ENCODE measurements at regions not wholly inside any gene's neighbourhood (a gene's known extent, or its start where the extent isn't known, plus 50 kb on each side); places are given as distances from the start of the nearest gene placed in this dataset.
A peak's percentile ranks its signal among the peaks of the same experiment; 100 is the strongest.

DNA sequence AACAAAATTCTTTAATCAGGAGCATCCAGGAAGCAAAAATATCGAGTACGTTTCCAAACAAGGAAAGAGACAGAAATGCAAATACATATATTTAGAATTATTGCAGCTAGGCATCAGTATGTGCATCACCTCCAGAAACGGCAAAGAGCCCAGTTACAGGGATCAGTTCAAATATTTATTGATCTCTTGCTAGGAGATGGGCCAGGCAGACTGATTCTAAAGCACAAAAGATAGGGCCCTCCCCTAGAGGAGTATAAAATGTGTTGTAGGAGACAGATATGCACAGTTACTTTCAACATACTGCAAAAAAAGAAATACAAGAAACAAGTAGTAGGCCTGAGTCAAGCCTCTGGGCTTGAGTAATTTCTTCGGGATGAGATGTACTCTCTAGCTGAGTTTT is 80.7 kb upstream of the NHSL1 start:
- no peak for DNase-seq

DNA sequence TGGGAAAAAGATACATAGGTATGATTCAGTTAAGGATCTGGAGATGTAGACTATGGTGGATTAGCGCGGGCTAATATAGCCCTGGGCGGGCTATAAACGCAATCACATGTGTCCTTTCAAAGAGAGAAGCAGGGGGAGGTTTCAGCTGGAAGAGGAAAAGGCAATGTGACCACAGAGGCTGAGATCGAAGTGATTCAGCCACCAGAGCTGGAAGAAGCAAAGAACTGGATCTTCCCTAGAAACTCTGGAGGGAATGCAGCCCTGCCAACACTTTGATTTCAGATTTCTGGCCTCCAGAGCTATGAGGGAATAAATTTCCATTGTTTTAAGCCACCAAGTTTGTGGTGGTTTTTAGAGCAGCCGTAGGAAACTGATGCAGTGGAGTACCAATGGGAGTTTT is 81.5 kb upstream of the NHSL1 start:
- no peak for DNase-seq

- no peak for DNase-seq
These were observed 83.3 kb upstream of the NHSL1 start for GRCh38 chr6:138582573-138582972.

DNA sequence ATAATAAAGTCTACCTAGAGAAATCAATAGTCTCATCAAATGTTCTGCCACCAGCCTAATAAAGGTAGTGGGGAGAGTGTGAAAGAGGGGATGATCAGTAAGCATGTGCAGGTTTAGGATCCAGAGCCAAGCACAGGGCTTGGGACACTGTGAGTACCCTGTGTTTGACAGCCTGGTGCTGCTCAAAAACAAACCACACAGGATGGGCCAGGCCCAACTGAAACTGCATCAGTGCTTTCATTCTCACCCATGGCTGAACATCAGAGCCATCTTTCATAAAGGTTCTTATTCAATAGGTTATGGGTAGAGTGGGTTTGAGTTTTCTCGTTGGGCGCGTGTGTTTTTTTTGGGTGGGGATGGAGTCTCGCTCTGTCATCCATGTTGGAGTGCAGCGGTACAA is 87.3 kb upstream of the NHSL1 start:
- DNase-seq: no peak

- DNase-seq: peak; percentile 54 to 68
These were observed 89.6 kb upstream of the NHSL1 start for GRCh38 chr6:138588805-138589434.

DNA sequence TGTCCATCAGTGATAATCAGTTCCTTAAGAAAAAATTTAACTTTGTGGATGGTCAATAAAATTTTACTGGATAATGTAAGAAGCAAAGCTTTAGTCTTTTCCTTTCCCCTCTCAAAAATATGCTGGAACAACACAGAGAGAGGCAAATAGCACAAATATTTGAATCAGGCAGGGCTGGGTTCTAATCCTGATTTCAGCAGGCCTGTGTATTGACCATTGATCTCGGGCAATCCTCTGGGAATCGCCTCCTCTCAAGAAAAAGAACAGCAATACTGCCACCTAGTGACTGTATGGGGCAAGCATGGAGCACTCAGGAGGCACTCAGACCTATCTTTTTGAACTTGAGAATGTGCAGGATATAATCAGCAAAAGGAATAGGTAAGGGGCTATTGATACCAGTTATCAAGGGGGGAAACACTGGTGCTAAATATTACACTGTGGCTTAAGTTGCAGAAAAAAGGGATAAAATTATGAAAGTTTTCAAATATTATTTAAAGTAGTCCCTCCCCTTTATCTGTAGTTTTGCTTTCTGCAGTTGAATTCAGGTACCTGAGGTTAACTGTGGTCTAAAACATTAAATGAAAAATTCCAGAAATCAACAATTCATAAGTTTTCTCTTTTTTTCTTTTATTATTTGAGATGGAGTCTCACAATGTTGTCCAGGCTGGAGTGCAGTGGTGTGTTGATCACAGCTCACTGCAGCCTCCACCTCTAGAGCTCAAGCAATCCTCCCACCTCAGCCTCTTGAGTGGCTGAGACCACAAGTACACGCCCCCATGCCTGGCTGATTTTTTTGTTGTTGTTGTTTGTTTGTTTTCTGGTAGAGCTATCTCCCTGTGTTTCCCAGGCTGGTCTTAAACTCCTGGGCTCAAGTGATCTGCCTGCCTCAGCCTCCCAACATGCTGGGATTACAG is 91.8 kb upstream of the NHSL1 start:
- DNase-seq: peak; percentile 32 to 55

DNA sequence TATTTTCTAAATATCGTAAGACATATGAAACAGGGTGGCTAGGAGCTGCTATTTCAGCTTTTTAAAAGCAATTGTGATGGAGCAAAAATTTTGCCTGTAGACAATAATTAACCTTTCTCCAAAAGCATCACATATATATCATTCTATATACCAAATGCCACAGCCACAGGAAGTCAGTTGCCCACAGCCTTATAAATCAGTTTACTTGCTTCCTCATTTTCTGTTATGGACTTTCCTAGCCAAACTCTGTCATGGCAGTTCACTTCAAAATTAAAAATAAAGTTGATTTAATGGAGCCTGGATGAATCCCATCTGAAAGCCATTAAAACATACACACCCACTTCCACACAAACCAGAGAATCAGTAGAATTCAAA is 93.4 kb upstream of the NHSL1 start:
- DNase-seq: no peak

DNA sequence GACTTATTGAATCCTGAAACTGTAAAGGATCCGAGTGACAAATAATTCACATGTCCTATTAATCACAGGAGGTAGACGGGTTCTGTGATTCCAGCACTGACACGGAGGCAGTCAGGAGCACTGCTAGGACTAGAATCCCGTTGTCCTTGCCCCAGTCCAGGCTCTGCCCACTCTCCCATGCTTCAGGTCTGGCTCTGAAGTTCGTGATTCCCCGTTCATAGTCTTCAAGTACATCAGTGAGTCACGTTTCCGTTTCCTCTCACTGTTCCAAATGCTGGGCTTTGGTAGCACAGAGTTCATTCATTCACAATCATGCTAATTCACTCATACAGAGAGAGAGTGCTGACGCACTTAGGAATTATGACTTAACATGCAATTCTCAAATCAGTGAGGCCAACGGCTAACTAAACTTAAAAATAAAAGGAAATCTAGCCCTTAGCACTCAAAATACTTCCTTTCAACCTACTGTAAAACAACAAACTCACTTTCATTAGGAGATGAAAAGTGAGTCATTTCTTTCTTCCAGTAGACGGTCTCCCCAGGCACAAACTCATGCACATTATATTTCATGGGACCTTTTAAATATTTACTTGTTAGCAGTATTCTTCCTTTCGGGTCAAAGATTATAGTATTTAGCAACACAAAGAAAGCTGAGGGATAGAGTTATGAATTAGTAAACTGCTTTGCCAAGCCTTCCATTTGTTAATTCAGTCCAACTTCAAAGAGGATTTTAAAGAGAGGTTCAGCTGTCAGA is 94.0 kb upstream of the NHSL1 start:
- peak; percentile 37 to 64 for DNase-seq

GRCh38 chr6:138593909-138594757 is 94.8 kb upstream of the NHSL1 start:
- DNase-seq: no peak

DNA sequence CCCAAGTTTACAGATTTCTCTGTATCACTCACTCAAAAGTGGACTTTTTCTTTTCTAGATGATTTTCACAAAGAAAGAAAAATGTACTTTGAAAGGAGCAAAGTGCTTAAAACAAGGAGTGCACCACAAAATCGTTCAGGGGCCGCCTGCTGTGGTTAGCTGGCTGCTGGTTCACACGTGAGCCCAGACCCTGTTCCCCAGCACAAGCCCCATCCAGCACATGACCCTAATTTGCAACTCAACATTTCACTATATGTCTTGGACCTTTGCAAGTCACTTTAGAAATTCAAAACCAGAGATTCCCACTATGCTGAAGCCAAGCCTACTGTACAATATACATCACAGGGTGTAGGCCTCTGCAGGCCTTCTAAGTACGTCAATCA is 95.5 kb upstream of the NHSL1 start:
- no peak for DNase-seq

GRCh38 chr6:138596126-138596525 is 96.8 kb upstream of the NHSL1 start:
- DNase-seq: no peak

- DNase-seq: no peak
These were observed 97.3 kb upstream of the NHSL1 start for GRCh38 chr6:138596591-138596990.

GRCh38 chr6:138597336-138597735 is 98.0 kb upstream of the NHSL1 start:
- DNase-seq: no peak

- DNase-seq: no peak
These were observed 99.4 kb upstream of the NHSL1 start for GRCh38 chr6:138598562-138599173.

DNA sequence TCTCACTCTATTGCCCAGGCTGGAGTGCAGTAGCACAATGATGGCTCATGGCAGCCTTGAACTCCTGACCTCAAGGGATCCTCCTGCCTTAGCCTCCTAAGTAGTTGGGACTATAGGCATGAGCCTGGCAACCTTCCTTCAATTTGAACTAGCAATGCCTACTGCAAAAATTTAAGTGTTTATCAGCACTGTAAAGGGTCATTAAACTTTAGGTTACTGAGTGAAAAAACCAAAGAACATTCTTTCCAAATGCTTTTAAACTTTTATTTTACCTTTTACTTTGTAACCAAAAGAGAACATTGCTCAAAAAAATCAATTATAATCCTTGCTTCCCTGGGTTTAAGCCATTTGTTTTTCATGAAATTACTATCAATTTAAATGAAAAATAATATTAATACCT is 101.0 kb upstream of the NHSL1 start:
- DNase-seq: no peak

- DNase-seq: no peak
These were observed 101.4 kb upstream of the NHSL1 start for GRCh38 chr6:138600726-138601125.

DNA sequence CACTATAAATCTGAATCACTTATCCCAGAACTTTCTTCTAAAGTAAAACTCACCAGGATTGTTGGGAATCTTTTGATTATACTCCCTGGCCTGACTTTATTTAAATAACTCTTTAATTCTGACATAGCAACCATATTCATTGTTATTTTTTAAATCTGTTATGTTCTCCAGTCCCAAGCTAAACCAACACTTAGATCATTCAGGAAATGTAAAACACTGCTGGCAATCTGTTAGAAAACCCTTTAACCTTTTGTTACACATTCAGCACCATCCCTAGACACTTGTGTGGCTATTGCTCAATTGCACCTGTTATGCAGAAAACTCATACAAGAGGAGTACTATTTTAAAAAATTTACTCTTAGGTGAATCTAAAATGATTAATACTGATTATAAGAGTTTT is 101.8 kb upstream of the NHSL1 start:
- DNase-seq: no peak

DNA sequence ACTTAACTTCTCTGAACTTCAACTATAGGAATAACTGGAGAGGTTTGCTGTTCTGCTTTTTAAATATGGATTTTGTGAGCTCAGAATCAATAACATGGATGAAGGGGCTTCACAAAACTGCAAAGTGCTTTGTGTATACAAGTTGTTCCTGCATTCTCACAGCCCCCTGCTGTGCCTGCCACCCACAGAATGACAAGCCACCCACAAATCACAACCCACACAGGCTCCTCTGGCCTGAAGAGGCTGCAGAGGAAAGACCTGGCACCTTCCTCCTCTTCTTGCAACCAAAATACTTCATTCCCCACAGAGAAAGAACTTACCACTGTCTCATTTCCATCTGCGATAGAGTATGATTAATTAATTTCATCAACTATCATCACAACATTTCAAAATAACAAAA is 106.7 kb upstream of the NHSL1 start:
- no peak for DNase-seq

DNA sequence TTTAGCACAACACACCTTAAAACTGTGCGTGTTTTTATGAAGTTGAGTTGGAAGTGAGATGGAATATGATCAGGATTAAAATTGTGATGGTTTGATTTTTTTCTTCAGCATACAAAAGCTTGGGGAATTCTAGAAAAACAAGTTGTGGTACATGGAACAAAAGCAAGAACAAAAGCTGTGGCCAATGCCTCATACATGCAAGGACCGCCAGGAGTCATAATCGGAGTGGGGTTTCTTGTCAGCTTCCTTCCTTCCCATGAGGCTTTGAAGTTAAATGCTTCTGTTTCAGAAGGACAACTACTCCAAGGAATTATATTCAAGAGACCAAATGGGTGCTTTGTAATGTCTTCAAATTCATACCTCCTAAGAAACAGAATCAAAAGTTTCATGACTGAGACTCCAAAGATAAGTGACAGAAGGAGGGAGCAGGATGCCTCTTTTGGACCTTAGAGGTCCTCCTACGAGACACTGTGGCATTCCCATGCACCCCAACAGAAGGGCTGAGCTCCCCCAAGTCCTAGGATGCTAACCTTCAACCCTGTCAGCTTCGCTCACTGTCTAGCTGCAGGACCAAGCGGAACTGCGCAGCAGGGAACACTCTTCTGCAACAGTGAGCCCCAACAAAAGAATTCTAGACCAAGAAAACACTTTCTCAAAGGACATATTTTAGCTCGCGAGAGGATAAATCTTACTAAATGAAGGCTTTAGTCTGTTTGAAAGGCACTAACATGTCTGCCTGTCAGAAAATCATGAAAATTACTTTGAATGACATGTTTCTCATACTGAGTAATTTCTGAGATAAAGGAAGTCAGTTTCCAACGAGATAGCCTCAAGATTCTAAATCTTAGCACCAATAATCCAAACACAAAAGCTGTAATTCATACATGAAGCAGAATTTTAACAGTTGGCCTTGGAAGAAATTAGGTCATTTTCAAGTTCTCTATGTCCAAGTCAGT is 108.5 kb upstream of the NHSL1 start:
- no peak for DNase-seq

DNA sequence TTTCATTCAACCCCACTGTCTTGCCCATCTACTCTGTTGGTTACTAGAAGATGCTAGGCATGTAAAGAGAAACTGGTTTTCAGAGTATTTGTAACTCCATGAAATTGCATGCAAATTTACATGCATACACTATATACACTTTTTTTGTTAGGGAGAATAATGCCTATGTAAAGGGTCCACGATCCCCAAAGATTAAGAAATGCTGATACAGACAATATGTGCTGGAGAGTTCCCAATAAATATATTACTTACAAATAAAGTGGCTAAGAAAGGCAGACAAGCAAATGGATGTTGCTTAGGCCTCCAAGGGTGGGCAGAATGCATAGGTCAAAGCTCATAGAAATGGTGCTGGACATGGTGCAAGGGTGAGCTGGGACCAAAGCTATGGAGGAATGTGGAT is 109.6 kb upstream of the NHSL1 start:
- DNase-seq: no peak

DNA sequence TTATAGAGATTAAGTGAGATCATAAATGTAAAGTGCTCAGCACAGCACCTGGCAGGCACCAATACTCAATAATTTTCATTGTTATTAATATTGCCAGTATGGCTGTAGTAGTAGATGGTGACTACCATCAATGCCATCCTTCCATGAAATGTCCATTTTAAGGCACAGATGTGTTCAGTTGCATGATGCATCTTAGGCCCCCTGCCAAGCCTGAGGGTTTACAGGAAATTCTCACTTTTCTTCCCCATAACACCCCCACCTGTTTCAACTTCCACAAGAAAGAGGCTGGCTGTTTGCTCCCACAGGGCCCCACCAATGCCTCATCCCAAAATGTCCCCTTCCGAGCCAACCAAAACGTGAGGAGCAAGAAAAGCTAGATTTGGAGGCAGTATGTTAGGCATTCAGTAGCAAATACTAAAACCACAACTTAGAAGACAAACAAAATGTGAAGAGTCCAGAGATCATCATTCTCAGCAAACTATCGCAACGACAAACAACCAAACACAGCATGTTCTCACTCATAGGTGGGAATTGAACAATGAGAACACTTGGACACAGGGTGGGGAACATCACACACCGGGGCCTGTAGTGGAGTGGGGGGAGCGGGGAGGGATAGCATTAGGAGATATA is 110.6 kb upstream of the NHSL1 start:
- DNase-seq: no peak
